ENCODE measurements at regions not wholly inside any gene's neighbourhood (a gene's known extent, or its start where the extent isn't known, plus 50 kb on each side); places are given as distances from the start of the nearest gene placed in this dataset.

DNA sequence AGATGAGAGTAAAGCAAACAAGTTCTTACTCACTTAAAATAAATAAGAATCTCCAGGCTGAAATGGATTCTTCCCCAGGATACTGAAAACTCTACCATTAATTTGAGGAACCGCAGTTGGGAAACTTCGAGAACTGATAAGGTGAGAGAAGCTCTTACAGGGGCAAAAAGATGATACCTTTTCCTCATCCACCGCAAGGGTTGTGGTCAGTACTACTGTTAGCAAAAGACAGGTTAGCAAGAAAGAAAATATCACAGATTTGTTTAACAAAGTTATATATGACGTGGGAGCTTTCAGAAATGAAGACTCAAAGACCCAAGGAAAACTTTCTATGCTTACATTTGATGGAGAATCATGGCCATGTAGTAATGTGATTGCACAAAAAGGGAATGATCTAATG lies 441.6 kb downstream of the PCNX1 start:
- Histone ChIP-seq H3K79me2 (replicated peaks; ENCODE audit: insufficient read depth, low read length) (peaks cover 5% of the 10 kb centered on the region), H4K20me1 (ENCODE audit: insufficient read depth) (no peaks in the 10 kb centered on the region), H3K27ac (ENCODE audit: low read length) (no peak overlapping the region)

DNA sequence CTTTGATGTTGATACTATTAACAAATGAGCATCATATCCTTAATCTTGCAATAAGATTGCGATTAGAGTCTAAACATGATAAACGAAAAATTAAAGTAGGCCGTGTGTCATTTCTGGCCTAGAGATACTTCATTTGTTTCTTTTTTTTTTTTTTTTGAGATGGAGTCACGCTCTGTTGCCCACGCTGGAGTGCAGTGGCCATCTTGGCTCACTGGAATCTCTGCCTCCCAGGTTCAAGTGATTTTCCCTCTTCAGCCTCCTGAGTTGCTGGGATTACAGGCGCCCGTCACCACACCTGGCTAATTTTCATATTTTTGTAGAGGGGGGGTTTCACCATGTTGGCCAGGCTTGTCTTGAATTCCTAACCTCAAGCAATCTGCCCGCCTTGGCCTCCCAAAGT lies 446.9 kb downstream of the PCNX1 start:
- TF ChIP-seq EZH2 (IDR thresholded peaks at IDR 0.05; ENCODE audit: borderline replicate concordance, insufficient read depth, low read length, poor library complexity, severe bottlenecking), result no peak
- TF ChIP-seq SMC3 (conservative IDR thresholded peaks at IDR 0.05; ENCODE audit: poor library complexity), result no peak
- TF ChIP-seq EP300 (conservative IDR thresholded peaks at IDR 0.05; ENCODE audit: poor library complexity, severe bottlenecking), result no peak
- TF ChIP-seq MXI1 (conservative IDR thresholded peaks at IDR 0.05; ENCODE audit: poor library complexity, severe bottlenecking), result no peak
- Histone ChIP-seq H3F3A (ENCODE audit: insufficient read depth, low read length, poor library complexity, severe bottlenecking) (no peaks in the 10 kb centered on the region), H4K20me1 (ENCODE audit: insufficient read depth) (no peaks in the 10 kb centered on the region), H3K79me2 (replicated peaks; ENCODE audit: insufficient read depth, low read length) (no peaks in the 10 kb centered on the region), H3K27me3 (ENCODE audit: insufficient read depth, low read depth, low read length) (no peaks in the 10 kb centered on the region), H3K4me3 (ENCODE audit: low read length) (no peak overlapping the region), H3K4me2 (ENCODE audit: low read length) (no peak overlapping the region), H3K36me3 (ENCODE audit: insufficient read depth, low read length) (no peaks in the 10 kb centered on the region), H3K9me3 (ENCODE audit: low read length) (no peaks in the 10 kb centered on the region), H3K9ac (ENCODE audit: low read length) (no peak overlapping the region), H3K27ac (ENCODE audit: low read length) (no peak overlapping the region), H3K9me2 (ENCODE audit: insufficient read depth, low read length) (no peaks in the 10 kb centered on the region), H2AFZ (ENCODE audit: low read depth, low read length) (no peak overlapping the region)

More for the DNA sequence above, 441.6 kb downstream of the PCNX1 start:
- Histone ChIP-seq H3K9ac (ENCODE audit: low read length) (no peak overlapping the region), H3K27me3 (ENCODE audit: insufficient read depth, low read depth, low read length) (no peaks in the 10 kb centered on the region), H3K36me3 (ENCODE audit: insufficient read depth, low read length) (no peaks in the 10 kb centered on the region), H3K4me3 (ENCODE audit: low read length) (no peak overlapping the region), H3K4me2 (ENCODE audit: low read length) (no peak overlapping the region), H3F3A (ENCODE audit: insufficient read depth, low read length, poor library complexity, severe bottlenecking) (no peaks in the 10 kb centered on the region), H3K9me3 (ENCODE audit: low read length) (no peaks in the 10 kb centered on the region), H3K9me2 (ENCODE audit: insufficient read depth, low read length) (no peaks in the 10 kb centered on the region), H2AFZ (ENCODE audit: low read depth, low read length) (no peak overlapping the region)
- TF ChIP-seq POLR2AphosphoS5 (IDR thresholded peaks at IDR 0.05), result no peak
- TF ChIP-seq, protein P1, sequence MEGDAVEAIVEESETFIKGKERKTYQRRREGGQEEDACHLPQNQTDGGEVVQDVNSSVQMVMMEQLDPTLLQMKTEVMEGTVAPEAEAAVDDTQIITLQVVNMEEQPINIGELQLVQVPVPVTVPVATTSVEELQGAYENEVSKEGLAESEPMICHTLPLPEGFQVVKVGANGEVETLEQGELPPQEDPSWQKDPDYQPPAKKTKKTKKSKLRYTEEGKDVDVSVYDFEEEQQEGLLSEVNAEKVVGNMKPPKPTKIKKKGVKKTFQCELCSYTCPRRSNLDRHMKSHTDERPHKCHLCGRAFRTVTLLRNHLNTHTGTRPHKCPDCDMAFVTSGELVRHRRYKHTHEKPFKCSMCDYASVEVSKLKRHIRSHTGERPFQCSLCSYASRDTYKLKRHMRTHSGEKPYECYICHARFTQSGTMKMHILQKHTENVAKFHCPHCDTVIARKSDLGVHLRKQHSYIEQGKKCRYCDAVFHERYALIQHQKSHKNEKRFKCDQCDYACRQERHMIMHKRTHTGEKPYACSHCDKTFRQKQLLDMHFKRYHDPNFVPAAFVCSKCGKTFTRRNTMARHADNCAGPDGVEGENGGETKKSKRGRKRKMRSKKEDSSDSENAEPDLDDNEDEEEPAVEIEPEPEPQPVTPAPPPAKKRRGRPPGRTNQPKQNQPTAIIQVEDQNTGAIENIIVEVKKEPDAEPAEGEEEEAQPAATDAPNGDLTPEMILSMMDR (IDR thresholded peaks at IDR 0.05; ENCODE audit: poor library complexity, severe bottlenecking), result no peak

DNA sequence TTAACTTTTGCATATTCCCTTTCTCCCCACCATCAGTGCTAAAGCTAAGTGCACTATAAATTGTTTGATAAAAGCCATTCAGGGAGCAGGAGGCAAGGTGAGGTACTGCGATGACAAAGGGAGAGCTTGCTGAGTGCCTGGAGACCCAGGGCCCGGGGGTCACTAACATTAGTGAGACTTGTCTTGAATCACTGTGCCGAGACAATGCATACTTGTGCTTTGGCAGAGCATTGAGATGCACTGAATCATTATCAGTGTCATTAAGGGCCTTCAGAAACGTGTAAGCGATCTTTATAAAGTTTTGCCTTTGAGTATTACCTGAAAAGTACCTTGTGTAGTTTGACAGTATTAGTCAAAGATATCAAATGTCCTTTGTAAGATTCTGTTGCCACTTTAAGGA lies 447.5 kb downstream of the PCNX1 start:
- Histone ChIP-seq H3K4me3 (ENCODE audit: low read length) (no peak overlapping the region), H3K79me2 (replicated peaks; ENCODE audit: insufficient read depth, low read length) (no peaks in the 10 kb centered on the region), H3K9me3 (ENCODE audit: low read length) (no peaks in the 10 kb centered on the region), H4K20me1 (ENCODE audit: insufficient read depth) (no peaks in the 10 kb centered on the region), H3K9ac (ENCODE audit: low read length) (no peak overlapping the region), H3K27ac (ENCODE audit: low read length) (no peak overlapping the region), H3K27me3 (ENCODE audit: insufficient read depth, low read depth, low read length) (no peaks in the 10 kb centered on the region), H3K9me2 (ENCODE audit: insufficient read depth, low read length) (no peaks in the 10 kb centered on the region), H3F3A (ENCODE audit: insufficient read depth, low read length, poor library complexity, severe bottlenecking) (no peaks in the 10 kb centered on the region), H3K36me3 (ENCODE audit: insufficient read depth, low read length) (no peaks in the 10 kb centered on the region), H3K4me2 (ENCODE audit: low read length) (no peak overlapping the region), H2AFZ (ENCODE audit: low read depth, low read length) (no peak overlapping the region)
- TF ChIP-seq TAF1 (IDR thresholded peaks at IDR 0.05; ENCODE audit: low read depth) (no peak), SMC3 (conservative IDR thresholded peaks at IDR 0.05; ENCODE audit: poor library complexity) (no peak), EP300 (conservative IDR thresholded peaks at IDR 0.05; ENCODE audit: poor library complexity, severe bottlenecking) (no peak), MXI1 (conservative IDR thresholded peaks at IDR 0.05; ENCODE audit: poor library complexity, severe bottlenecking) (no peak), POLR2AphosphoS5 (IDR thresholded peaks at IDR 0.05) (no peak), EZH2 (IDR thresholded peaks at IDR 0.05; ENCODE audit: borderline replicate concordance, insufficient read depth, low read length, poor library complexity, severe bottlenecking) (no peak)
- TF ChIP-seq, protein P1 (IDR thresholded peaks at IDR 0.05; ENCODE audit: poor library complexity, severe bottlenecking), result no peak
